Lung (tissue), 11 donors: ENCODE measurements at regions not wholly inside any gene's neighbourhood (a gene's known extent, or its start where the extent isn't known, plus 50 kb on each side); places are given as distances from the start of the nearest gene placed in this dataset.

Experiments
- ATAC-seq: fragments of 200-7000 bp; cut with Tn5 transposase; one replicate; pipeline ENCODE4 v1.9.1; 2020; ENCODE audit warnings: moderate number of reproducible peaks; ENCODE audit not compliant: insufficient read depth, low FRiP score
- DNase-seq, 3 donors: peaks; one replicate each; pipeline ENCODE4 v3.0.0-alpha.2; 2013 to 2017
- H3K27ac ChIP-seq, 2 donors: one replicate each; pipeline ENCODE4 v1.5.1; 2013; ENCODE audit warnings: mild to moderate bottlenecking in 2 of 2, moderate library complexity in 2 of 2, control low read depth in 1 of 2, inconsistent platforms in 1 of 2, low read depth in 1 of 2, low read length in 1 of 2
- H3K27me3 ChIP-seq, 3 donors: one replicate each; pipeline ENCODE4 v1.5.1; 2013; ENCODE audit warnings: low read length in 2 of 3; ENCODE audit not compliant: control insufficient read depth in 3 of 3, insufficient read depth in 3 of 3
- H3K36me3 ChIP-seq, 4 donors: one replicate each; pipeline ENCODE4 v1.5.1; 2013; ENCODE audit warnings: low read length in 4 of 4, mild to moderate bottlenecking in 1 of 4, moderate library complexity in 1 of 4; ENCODE audit not compliant: control insufficient read depth in 4 of 4, insufficient read depth in 4 of 4
- H3K4me1 ChIP-seq, 5 donors: one replicate each; pipeline ENCODE4 v1.5.1; 2013; ENCODE audit warnings: low read length in 5 of 5, mild to moderate bottlenecking in 2 of 5, moderate library complexity in 1 of 5; ENCODE audit not compliant: control insufficient read depth in 5 of 5, insufficient read depth in 5 of 5
- H3K4me3 ChIP-seq: one replicate; pipeline ENCODE4 v1.5.1; 2013; ENCODE audit warnings: mild to moderate bottlenecking, control low read depth, moderate library complexity
- H3K9ac ChIP-seq, 2 donors: one replicate each; pipeline ENCODE4 v1.5.1; 2013; ENCODE audit warnings: low read length in 2 of 2, control low read depth in 1 of 2; ENCODE audit not compliant: insufficient read depth in 1 of 2
- H3K9me3 ChIP-seq, 4 donors: one replicate each; pipeline ENCODE4 v1.5.1; 2013; ENCODE audit warnings: low read length in 3 of 4, mild to moderate bottlenecking in 1 of 4, moderate library complexity in 1 of 4; ENCODE audit not compliant: control insufficient read depth in 4 of 4, insufficient read depth in 3 of 4
- CTCF ChIP-seq: IDR thresholded peaks from 2 replicates; pipeline ENCODE4 v1.5.1; 2012; ENCODE audit warnings: mild to moderate bottlenecking; ENCODE audit errors: control extremely low read depth, extremely low read depth
- WGBS, 2 donors: extraction: QIAGEN DNeasy Blood & Tissue Kit; methylation state at CpG; one replicate each; pipeline ENCODE4 v1.1.7; 2013; 5-methylcytosine and 5-hydroxymethylcytosine counted together
- donor health status: control.
- donor health status: control.
- donor health status: Bipolar disorder and iron deficiency.
- donor health status: healthy.
- donor health status: DM: yes; HTN: yes; CAD: no.

- H3K4me3 ChIP-seq = no peak overlapping the region
- peaks cover 0 to 22% (median 0%) of the 10 kb centered on the region in 5 donors for H3K4me1 ChIP-seq
- H3K27me3 ChIP-seq = peaks cover 0 to 2% (median 0%) of the 10 kb centered on the region in 3 donors
- ATAC-seq = no peak
- H3K36me3 ChIP-seq = no peaks in the 10 kb centered on the region
- no peak overlapping the region for H3K9ac ChIP-seq
- DNase-seq = no peak
- peaks cover 0 to 12% (median 0%) of the 10 kb centered on the region in 4 donors for H3K9me3 ChIP-seq
- WGBS, 2 donors = 65 to 69% methylated on average over 11 of the region's 11 CpGs
- H3K27ac ChIP-seq = no peak overlapping the region
- TF ChIP-seq CTCF = no peak
Observed at GRCh38 chr12:130088504-130088903, 73.8 kb upstream of the FZD10 start.

- DNase-seq (no peak), ATAC-seq (no peak)
- Histone ChIP-seq H3K4me1 (peaks cover 0 to 16% (median 0%) of the 10 kb centered on the region in 5 donors), H3K27ac (no peak overlapping the region), H3K4me3 (no peak overlapping the region), H3K9ac (no peak overlapping the region), H3K27me3 (no peaks in the 10 kb centered on the region), H3K9me3 (peaks cover 0 to 13% (median 0%) of the 10 kb centered on the region in 4 donors), H3K36me3 (no peaks in the 10 kb centered on the region)
- WGBS, 2 donors = 96 to 97% methylated on average over 2 of the region's 2 CpGs
- no peak for TF ChIP-seq CTCF
Observed at GRCh38 chr12:130090542-130090941, 71.7 kb upstream of the FZD10 start.

- peaks cover 0 to 13% (median 0%) of the 10 kb centered on the region in 4 donors for H3K9me3 ChIP-seq
- no peak for TF ChIP-seq CTCF
- 58 to 63% methylated on average over 8 of the region's 8 CpGs for WGBS, 2 donors
- H3K27ac ChIP-seq = no peak overlapping the region
- H3K9ac ChIP-seq = no peak overlapping the region
- H3K4me1 ChIP-seq = peaks cover 0 to 5% (median 0%) of the 10 kb centered on the region in 5 donors
- H3K4me3 ChIP-seq = no peak overlapping the region
- H3K36me3 ChIP-seq = no peaks in the 10 kb centered on the region
- ATAC-seq (no peak), DNase-seq (no peak)
- peaks cover 0 to 2% (median 0%) of the 10 kb centered on the region in 3 donors for H3K27me3 ChIP-seq
Observed at GRCh38 chr12:130093380-130093779, 68.9 kb upstream of the FZD10 start.

GRCh38 chr12:130097342-130097741, 64.9 kb upstream of the FZD10 start:
- DNase-seq (no peak), ATAC-seq (no peak)
- Histone ChIP-seq H3K4me1 (no peaks in the 10 kb centered on the region), H3K9me3 (peaks cover 0 to 2% (median 0%) of the 10 kb centered on the region in 4 donors), H3K9ac (no peak overlapping the region), H3K27ac (no peak overlapping the region), H3K27me3 (peaks cover 0 to 14% (median 9%) of the 10 kb centered on the region in 3 donors), H3K4me3 (no peak overlapping the region), H3K36me3 (no peaks in the 10 kb centered on the region)
- WGBS, 2 donors = 72 to 79% methylated on average over 8 of the region's 8 CpGs
- no peak for TF ChIP-seq CTCF
